Body of pancreas (tissue), 4 donors: ENCODE measurements at regions not wholly inside any gene's neighbourhood (a gene's known extent, or its start where the extent isn't known, plus 50 kb on each side); places are given as distances from the start of the nearest gene placed in this dataset.

Source experiments
- ATAC-seq: fragments of 150-250 bp; one replicate; pipeline ENCODE4 v1.9.1; 2016
- DNase-seq, 4 donors: peaks; one replicate each; pipeline ENCODE4 v3.0.0-alpha.2; 2019
- H3K27ac ChIP-seq, 4 donors: fragments of 200-600 bp; sonication (generic); 1 replicate in 3 of 4; 2 replicates in 1 of 4; pipeline versions ENCODE4 v1.5.1 to v1.6.1; 2016 to 2019; ENCODE audit warnings: mild to moderate bottlenecking in 1 of 4, mixed read lengths in 1 of 4, moderate library complexity in 1 of 4
- H3K27me3 ChIP-seq, 2 donors: fragments of 200-600 bp; sonication (generic); one replicate each; pipeline ENCODE4 v1.6.0; 2016; ENCODE audit warnings: mild to moderate bottlenecking in 1 of 2
- H3K36me3 ChIP-seq, 2 donors: fragments of 200-600 bp; sonication (generic); replicated peaks in 1 of 2; 2 replicates each; pipeline ENCODE4 v1.5.1; 2016; ENCODE audit warnings: low read depth in 2 of 2; ENCODE audit not compliant: insufficient read depth in 1 of 2
- H3K4me1 ChIP-seq: fragments of 200-600 bp; sonication (generic); one replicate; pipeline ENCODE4 v1.6.0; 2016
- H3K4me3 ChIP-seq, 2 donors: fragments of 200-600 bp; sonication (generic); 1 replicate in 1 of 2; 2 replicates in 1 of 2; pipeline ENCODE4 v1.5.1; 2016 to 2019
- H3K9me3 ChIP-seq, 3 donors: fragments of 200-600 bp; sonication (generic); 1 replicate in 2 of 3; 2 replicates in 1 of 3; pipeline ENCODE4 v1.5.1; 2016
- POLR2A ChIP-seq, 3 donors: fragments of 450-650 bp; IDR thresholded peaks; one replicate each; pipeline ENCODE4 v1.6.1; 2016; ENCODE audit warnings: antibody characterized with exemption in 3 of 3, mild to moderate bottlenecking in 2 of 3
- WGBS, 2 donors: methylation state at CpG; one replicate each; pipeline ENCODE4 v1.1.5; 2017; 5-methylcytosine and 5-hydroxymethylcytosine counted together
- intact Hi-C: fragments of 100-400 bp; cut with DNase I; formaldehyde crosslinking; loops from one replicate; pipeline ENCODE4 v1.15.1; 2023
- TF ChIP-seq, protein P1 (sequence below), 7 experiments: fragments of 450-650 bp in 4 of 7; fragments of 200-600 bp in 3 of 7; sonication (generic) in 3 of 7; IDR thresholded peaks; one replicate each; pipeline ENCODE4 v1.5.1; 2016 to 2019; ENCODE audit warnings: antibody characterized with exemption in 7 of 7

- no peak for ATAC-seq
- Histone ChIP-seq H3K4me1 (no peaks in the 10 kb centered on the region), H3K4me3 (no peak overlapping the region), H3K27me3 (no peaks in the 10 kb centered on the region), H3K36me3 (no peaks in the 10 kb centered on the region), H3K9me3 (no peaks in the 10 kb centered on the region), H3K27ac (no peak overlapping the region)
- 75 to 84% methylated on average over 4 of the region's 4 CpGs for WGBS, 2 donors
- DNase-seq: no peak
- TF ChIP-seq, protein P1, sequence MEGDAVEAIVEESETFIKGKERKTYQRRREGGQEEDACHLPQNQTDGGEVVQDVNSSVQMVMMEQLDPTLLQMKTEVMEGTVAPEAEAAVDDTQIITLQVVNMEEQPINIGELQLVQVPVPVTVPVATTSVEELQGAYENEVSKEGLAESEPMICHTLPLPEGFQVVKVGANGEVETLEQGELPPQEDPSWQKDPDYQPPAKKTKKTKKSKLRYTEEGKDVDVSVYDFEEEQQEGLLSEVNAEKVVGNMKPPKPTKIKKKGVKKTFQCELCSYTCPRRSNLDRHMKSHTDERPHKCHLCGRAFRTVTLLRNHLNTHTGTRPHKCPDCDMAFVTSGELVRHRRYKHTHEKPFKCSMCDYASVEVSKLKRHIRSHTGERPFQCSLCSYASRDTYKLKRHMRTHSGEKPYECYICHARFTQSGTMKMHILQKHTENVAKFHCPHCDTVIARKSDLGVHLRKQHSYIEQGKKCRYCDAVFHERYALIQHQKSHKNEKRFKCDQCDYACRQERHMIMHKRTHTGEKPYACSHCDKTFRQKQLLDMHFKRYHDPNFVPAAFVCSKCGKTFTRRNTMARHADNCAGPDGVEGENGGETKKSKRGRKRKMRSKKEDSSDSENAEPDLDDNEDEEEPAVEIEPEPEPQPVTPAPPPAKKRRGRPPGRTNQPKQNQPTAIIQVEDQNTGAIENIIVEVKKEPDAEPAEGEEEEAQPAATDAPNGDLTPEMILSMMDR (IDR thresholded peaks at IDR 0.05): no peak
- no peak for TF ChIP-seq POLR2A (IDR thresholded peaks at IDR 0.05)
- intact Hi-C loops: no loop called here
These were observed 516.3 kb upstream of the ZNF608 start for GRCh38 chr5:125262782-125263181.

DNA sequence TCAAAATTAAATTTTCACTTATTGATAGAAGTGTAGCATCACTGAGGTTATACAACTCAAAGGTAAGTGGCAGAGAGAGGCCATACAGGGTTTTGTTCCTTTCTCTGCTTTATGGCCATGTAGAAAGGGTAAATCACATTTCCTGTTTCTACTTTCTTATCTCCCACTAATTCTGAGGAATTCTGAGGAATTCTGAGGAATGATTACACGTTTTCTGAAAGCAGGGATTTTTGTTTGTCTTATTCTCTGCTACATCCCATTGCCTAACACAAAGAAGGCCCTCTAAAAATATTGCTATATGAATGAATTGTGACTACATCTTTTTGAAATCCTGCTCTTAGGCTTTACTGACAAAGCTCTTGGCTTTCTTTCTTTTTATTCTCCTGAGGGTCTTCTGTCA, 516.9 kb upstream of the ZNF608 start:
- H3K4me1 ChIP-seq: no peaks in the 10 kb centered on the region
- intact Hi-C loops: no loop called here
- ATAC-seq (no peak), DNase-seq (no peak)
- no peak overlapping the region for H3K27ac ChIP-seq
- WGBS, 2 donors: 40 to 52% methylated on average over 1 of the region's 1 CpG
- no peaks in the 10 kb centered on the region for H3K9me3 ChIP-seq
- H3K27me3 ChIP-seq: no peaks in the 10 kb centered on the region
- no peak overlapping the region for H3K4me3 ChIP-seq
- no peaks in the 10 kb centered on the region for H3K36me3 ChIP-seq
- no peak for TF ChIP-seq POLR2A (IDR thresholded peaks at IDR 0.05)
- TF ChIP-seq, protein P1 (IDR thresholded peaks at IDR 0.05): no peak

- WGBS, 2 donors: 81 to 85% methylated on average over 2 of the region's 2 CpGs
- ATAC-seq (no peak), DNase-seq (no peak)
- intact Hi-C loops: no loop called here
- Histone ChIP-seq H3K27ac (no peak overlapping the region), H3K27me3 (no peaks in the 10 kb centered on the region), H3K9me3 (no peaks in the 10 kb centered on the region), H3K4me3 (no peak overlapping the region), H3K36me3 (no peaks in the 10 kb centered on the region), H3K4me1 (no peaks in the 10 kb centered on the region)
- TF ChIP-seq POLR2A (IDR thresholded peaks at IDR 0.05): no peak
- TF ChIP-seq, protein P1 (IDR thresholded peaks at IDR 0.05): no peak
These were observed 519.7 kb upstream of the ZNF608 start for GRCh38 chr5:125266106-125266505.

- Histone ChIP-seq H3K27ac (no peak overlapping the region), H3K4me3 (no peak overlapping the region), H3K4me1 (no peaks in the 10 kb centered on the region), H3K27me3 (no peaks in the 10 kb centered on the region), H3K36me3 (no peaks in the 10 kb centered on the region), H3K9me3 (no peaks in the 10 kb centered on the region)
- intact Hi-C loops: no loop called here
- 91 to 96% methylated on average over 6 of the region's 6 CpGs for WGBS, 2 donors
- no peak for DNase-seq
- TF ChIP-seq, protein P1 (IDR thresholded peaks at IDR 0.05): no peak
- no peak for ATAC-seq
These were observed 521.3 kb upstream of the ZNF608 start for GRCh38 chr5:125267636-125268248.

- DNase-seq: no peak
- no peak for ATAC-seq
- no peak for TF ChIP-seq POLR2A (IDR thresholded peaks at IDR 0.05)
- TF ChIP-seq, protein P1 (IDR thresholded peaks at IDR 0.05): no peak
- Histone ChIP-seq H3K9me3 (no peaks in the 10 kb centered on the region), H3K4me1 (no peaks in the 10 kb centered on the region), H3K27me3 (no peaks in the 10 kb centered on the region), H3K36me3 (no peaks in the 10 kb centered on the region), H3K27ac (no peak overlapping the region), H3K4me3 (no peak overlapping the region)
- intact Hi-C loops: no loop called here
- 71 to 81% methylated on average over 4 of the region's 4 CpGs for WGBS, 2 donors
These were observed 523.5 kb upstream of the ZNF608 start for GRCh38 chr5:125269926-125270325.
